HG03457 (cell line): ENCODE measurements at regions not wholly inside any gene's neighbourhood (a gene's known extent, or its start where the extent isn't known, plus 50 kb on each side); places are given as distances from the start of the nearest gene placed in this dataset.

Source experiments
- ATAC-seq: cut with Tn5 transposase; IDR thresholded peaks from one replicate; pipeline ENCODE4 v1.9.1; 2021; ENCODE audit warnings: moderate number of reproducible peaks; ENCODE audit not compliant: unreplicated experiment

GRCh38 chr6:164927288-164928056 lies 381.9 kb downstream of the C6orf118 start:
- peak; percentile 88 for ATAC-seq

GRCh38 chr6:164926686-164927085 lies 382.7 kb downstream of the C6orf118 start:
- no peak for ATAC-seq

GRCh38 chr6:164925681-164926530 lies 383.5 kb downstream of the C6orf118 start:
- ATAC-seq, result no peak

GRCh38 chr6:164924674-164925073 lies 384.7 kb downstream of the C6orf118 start:
- ATAC-seq, result no peak

- ATAC-seq, result no peak
Measured at GRCh38 chr6:164917211-164917610, 392.2 kb downstream of the C6orf118 start.

- ATAC-seq, result no peak
Measured at GRCh38 chr6:164916087-164916486, 393.3 kb downstream of the C6orf118 start.

- no peak for ATAC-seq
Measured at GRCh38 chr6:164911873-164912580, 397.4 kb downstream of the C6orf118 start.

GRCh38 chr6:164911151-164911550 lies 398.3 kb downstream of the C6orf118 start:
- ATAC-seq, result no peak

GRCh38 chr6:164906766-164907165 lies 402.6 kb downstream of the C6orf118 start:
- no peak for ATAC-seq

GRCh38 chr6:164905311-164905710 lies 404.1 kb downstream of the C6orf118 start:
- ATAC-seq, result no peak

- no peak for ATAC-seq
Measured at GRCh38 chr6:164898412-164898811, 411.0 kb downstream of the C6orf118 start.

GRCh38 chr6:164897523-164898235 lies 411.7 kb downstream of the C6orf118 start:
- ATAC-seq, result no peak

- no peak for ATAC-seq
Measured at GRCh38 chr6:164889980-164890379, 419.4 kb downstream of the C6orf118 start.

GRCh38 chr6:164887660-164888059 lies 421.7 kb downstream of the C6orf118 start:
- ATAC-seq, result no peak

- ATAC-seq, result no peak
Measured at GRCh38 chr6:164882236-164882635, 427.2 kb downstream of the C6orf118 start.

GRCh38 chr6:164871783-164872182 lies 437.6 kb downstream of the C6orf118 start:
- ATAC-seq, result no peak

GRCh38 chr6:164870164-164870563 lies 439.2 kb downstream of the C6orf118 start:
- no peak for ATAC-seq

GRCh38 chr6:164861967-164862366 lies 447.4 kb downstream of the C6orf118 start:
- no peak for ATAC-seq

GRCh38 chr6:164859816-164860215 lies 449.6 kb downstream of the C6orf118 start:
- ATAC-seq, result no peak

- no peak for ATAC-seq
Measured at GRCh38 chr6:164856138-164856537, 453.3 kb downstream of the C6orf118 start.

- ATAC-seq, result no peak
Measured at GRCh38 chr6:164855281-164855680, 454.1 kb downstream of the C6orf118 start.
